SU-DHL-6 (cell line): ENCODE measurements at regions not wholly inside any gene's neighbourhood (a gene's known extent, or its start where the extent isn't known, plus 50 kb on each side); places are given as distances from the start of the nearest gene placed in this dataset.
"Not testable (repeated sequence)": the region's sequence is repeated elsewhere in the genome, so short reads cannot be mapped to it uniquely, and the experiment has no call there.

Experiments
- H2AFZ ChIP-seq: fragments of 200-600 bp; sonication (generic); 2 replicates; pipeline ENCODE4 v1.6.1; 2014; ENCODE audit warnings: low read depth, mild to moderate bottlenecking, moderate library complexity, mixed read lengths, antibody characterized with exemption, low read length; ENCODE audit not compliant: severe bottlenecking
- H3F3A ChIP-seq: fragments of 200-600 bp; shearing (Covaris generic); 2 replicates; pipeline ENCODE4 v1.6.0; 2016; ENCODE audit warnings: antibody characterized with exemption, mild to moderate bottlenecking; ENCODE audit not compliant: insufficient read depth
- H3K27ac ChIP-seq: fragments of 200-600 bp; sonication (generic); 2 replicates; pipeline ENCODE4 v1.5.1; 2016; ENCODE audit warnings: low read depth, mild to moderate bottlenecking, low read length, moderate library complexity, mixed read lengths
- H3K27me3 ChIP-seq: fragments of 200-600 bp; sonication (generic), shearing (Covaris generic); 2 replicates; pipeline ENCODE4 v1.6.0; 2014; ENCODE audit warnings: mild to moderate bottlenecking, low read length
- H3K36me3 ChIP-seq: fragments of 200-600 bp; sonication (generic); 2 replicates; pipeline ENCODE4 v1.6.1; 2014; ENCODE audit warnings: mild to moderate bottlenecking, low read length, mixed read lengths
- H3K4me2 ChIP-seq: fragments of 300-600, 200-600 bp; shearing (Covaris generic), sonication (generic); 2 replicates; pipeline ENCODE4 v1.6.0; 2014; ENCODE audit warnings: low read length, low read depth, mild to moderate bottlenecking; ENCODE audit not compliant: poor library complexity, severe bottlenecking
- H3K4me3 ChIP-seq: fragments of 200-600 bp; sonication (generic); 2 replicates; pipeline ENCODE4 v1.5.1; 2014; ENCODE audit warnings: antibody characterized with exemption, low read length, mild to moderate bottlenecking, mixed read lengths; ENCODE audit not compliant: insufficient read depth, poor library complexity, severe bottlenecking
- H3K79me2 ChIP-seq: fragments of 200-600 bp; sonication (generic); 2 replicates; pipeline ENCODE4 v1.6.1; 2014; ENCODE audit warnings: mild to moderate bottlenecking, low read length, moderate library complexity; ENCODE audit not compliant: insufficient read depth
- H3K9ac ChIP-seq: fragments of 200-600 bp; sonication (generic); 2 replicates; pipeline ENCODE4 v1.7.0; 2014; ENCODE audit warnings: mild to moderate bottlenecking, low read length
- H3K9me2 ChIP-seq: fragments of 200-600 bp; sonication (generic); replicated peaks from 2 replicates; pipeline ENCODE4 v1.6.1; 2014; ENCODE audit warnings: low read length; ENCODE audit not compliant: insufficient read depth
- H3K9me3 ChIP-seq: fragments of 200-600 bp; sonication (generic); 2 replicates; pipeline ENCODE4 v1.6.1; 2014; ENCODE audit warnings: low read length, mixed read lengths; ENCODE audit not compliant: insufficient read depth
- H4K20me1 ChIP-seq: fragments of 200-600 bp; sonication (generic); 2 replicates; pipeline ENCODE4 v1.6.1; 2014; ENCODE audit warnings: low read depth, mild to moderate bottlenecking, antibody characterized with exemption, low read length, moderate library complexity, mixed read lengths
- EZH2phosphoT487 ChIP-seq: fragments of 200-600 bp; sonication (generic), shearing (Covaris generic); conservative IDR thresholded peaks from 2 replicates; pipeline ENCODE4 v1.6.1; 2018; ENCODE audit warnings: mild to moderate bottlenecking, antibody characterized with exemption, low read length, moderate library complexity, mixed read lengths
- TF ChIP-seq, protein P1 (sequence below): fragments of 200-600 bp; sonication (generic); IDR thresholded peaks from one replicate; pipeline ENCODE4 v1.5.1; 2017; ENCODE audit warnings: antibody characterized with exemption, mild to moderate bottlenecking, low read length, moderate library complexity; ENCODE audit not compliant: insufficient read depth, poor library complexity, severe bottlenecking

DNA sequence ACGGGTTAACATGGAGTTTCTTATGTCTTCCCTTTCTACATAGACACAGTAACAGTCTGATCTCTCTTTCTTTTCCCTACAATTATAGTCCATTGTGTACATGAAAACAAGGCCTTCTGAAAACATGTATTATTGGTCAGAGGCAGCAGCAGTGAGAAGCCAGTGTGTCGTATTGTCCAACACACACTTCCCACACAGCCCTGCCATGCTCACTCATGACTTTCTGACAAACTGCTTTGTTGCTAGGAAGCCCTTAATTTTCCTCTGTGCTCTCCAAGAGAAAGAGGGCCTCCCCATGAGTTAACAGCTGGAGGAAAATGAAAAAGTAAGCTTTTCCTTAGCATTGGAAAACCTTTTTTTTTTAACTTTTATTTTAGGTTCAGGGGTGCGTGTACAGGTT is 56.4 kb upstream of the N4BP3 start:
- Histone ChIP-seq H3K4me3 (no peak overlapping the region), H3F3A (no peaks in the 10 kb centered on the region), H4K20me1 (no peaks in the 10 kb centered on the region), H3K4me2 (no peak overlapping the region), H2AFZ (no peak overlapping the region), H3K79me2 (no peaks in the 10 kb centered on the region), H3K9me3 (no peaks in the 10 kb centered on the region), H3K27ac (no peak overlapping the region), H3K36me3 (no peaks in the 10 kb centered on the region), H3K27me3 (no peaks in the 10 kb centered on the region), H3K9me2 (no peaks in the 10 kb centered on the region), H3K9ac (no peak overlapping the region)
- no peak for TF ChIP-seq EZH2phosphoT487
- TF ChIP-seq, protein P1, sequence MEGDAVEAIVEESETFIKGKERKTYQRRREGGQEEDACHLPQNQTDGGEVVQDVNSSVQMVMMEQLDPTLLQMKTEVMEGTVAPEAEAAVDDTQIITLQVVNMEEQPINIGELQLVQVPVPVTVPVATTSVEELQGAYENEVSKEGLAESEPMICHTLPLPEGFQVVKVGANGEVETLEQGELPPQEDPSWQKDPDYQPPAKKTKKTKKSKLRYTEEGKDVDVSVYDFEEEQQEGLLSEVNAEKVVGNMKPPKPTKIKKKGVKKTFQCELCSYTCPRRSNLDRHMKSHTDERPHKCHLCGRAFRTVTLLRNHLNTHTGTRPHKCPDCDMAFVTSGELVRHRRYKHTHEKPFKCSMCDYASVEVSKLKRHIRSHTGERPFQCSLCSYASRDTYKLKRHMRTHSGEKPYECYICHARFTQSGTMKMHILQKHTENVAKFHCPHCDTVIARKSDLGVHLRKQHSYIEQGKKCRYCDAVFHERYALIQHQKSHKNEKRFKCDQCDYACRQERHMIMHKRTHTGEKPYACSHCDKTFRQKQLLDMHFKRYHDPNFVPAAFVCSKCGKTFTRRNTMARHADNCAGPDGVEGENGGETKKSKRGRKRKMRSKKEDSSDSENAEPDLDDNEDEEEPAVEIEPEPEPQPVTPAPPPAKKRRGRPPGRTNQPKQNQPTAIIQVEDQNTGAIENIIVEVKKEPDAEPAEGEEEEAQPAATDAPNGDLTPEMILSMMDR = no peak

DNA sequence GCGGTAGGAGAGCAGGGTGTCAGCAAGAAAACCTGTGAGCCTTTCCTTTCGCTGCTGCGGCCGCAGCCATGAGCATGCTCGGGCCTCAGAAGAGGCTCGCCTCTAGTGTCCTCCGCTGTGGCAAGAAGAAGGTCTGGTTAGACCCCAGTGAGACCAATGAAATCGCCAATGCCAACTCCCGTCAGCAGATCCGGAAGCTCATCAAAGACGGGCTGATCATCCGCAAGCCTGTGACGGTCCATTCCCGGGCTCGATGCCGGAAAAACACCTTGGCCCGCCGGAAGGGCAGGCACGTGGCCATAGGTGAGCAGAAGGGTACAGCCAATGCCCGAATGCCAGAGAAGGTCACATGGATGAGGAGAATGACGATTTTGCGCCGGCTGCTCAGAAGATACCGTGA is 57.8 kb upstream of the N4BP3 start:
- H3K79me2 ChIP-seq, H4K20me1 ChIP-seq, H3K4me2 ChIP-seq, H3K9ac ChIP-seq, H2AFZ ChIP-seq, H3K9me2 ChIP-seq, H3F3A ChIP-seq, H3K9me3 ChIP-seq, H3K27me3 ChIP-seq, H3K27ac ChIP-seq, H3K36me3 ChIP-seq, H3K4me3 ChIP-seq: not testable (repeated sequence)

DNA sequence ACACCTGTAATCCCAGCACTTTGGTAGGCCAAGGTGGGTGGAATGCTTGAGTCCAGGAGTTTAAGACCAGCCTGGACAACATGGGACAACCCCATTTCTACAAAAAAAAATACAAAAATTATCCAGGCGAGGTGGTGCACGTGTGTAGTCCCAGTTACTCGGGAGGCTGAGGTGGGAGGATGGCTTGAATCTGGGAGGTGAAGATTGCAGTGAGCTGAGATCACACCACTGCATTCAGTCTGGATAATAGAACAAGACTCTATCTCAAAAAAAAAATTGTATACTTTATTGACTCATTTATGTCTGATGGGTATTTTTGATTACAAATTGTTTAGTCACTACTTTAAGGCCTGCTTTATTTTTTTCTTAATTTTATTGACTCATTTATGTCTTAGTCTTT is 56.0 kb upstream of the PROP1 start:
- not testable (repeated sequence) for H4K20me1 ChIP-seq, H3K27ac ChIP-seq, H3K9me3 ChIP-seq, H3K4me2 ChIP-seq, H3K9me2 ChIP-seq, H2AFZ ChIP-seq, H3K36me3 ChIP-seq, H3F3A ChIP-seq, H3K79me2 ChIP-seq, H3K9ac ChIP-seq, H3K27me3 ChIP-seq, H3K4me3 ChIP-seq

DNA sequence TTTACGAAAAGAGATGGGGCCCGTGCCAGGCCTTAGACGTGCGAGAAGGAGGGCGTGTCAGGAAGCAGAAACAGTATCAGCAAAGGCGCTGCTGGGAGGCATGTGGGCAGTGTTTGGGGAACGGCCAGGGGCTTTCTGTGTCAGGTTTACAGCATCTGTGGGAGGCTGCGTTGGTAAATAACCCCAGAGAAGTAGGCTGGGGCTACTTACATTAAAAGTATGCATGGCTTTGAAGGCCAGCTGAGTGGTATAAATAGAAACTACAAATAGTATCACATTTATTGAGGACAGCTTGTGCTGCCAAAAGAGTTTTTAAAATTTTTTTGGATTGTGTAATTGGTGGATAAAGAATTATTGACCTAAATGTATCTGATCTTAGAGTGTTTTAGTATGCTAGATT is 54.8 kb upstream of the PROP1 start:
- not testable (repeated sequence) for H4K20me1 ChIP-seq, H3K36me3 ChIP-seq, H3K4me3 ChIP-seq, H3K4me2 ChIP-seq, H2AFZ ChIP-seq, H3K27ac ChIP-seq, H3K9ac ChIP-seq, H3K27me3 ChIP-seq, H3F3A ChIP-seq, H3K79me2 ChIP-seq, H3K9me3 ChIP-seq, H3K9me2 ChIP-seq

DNA sequence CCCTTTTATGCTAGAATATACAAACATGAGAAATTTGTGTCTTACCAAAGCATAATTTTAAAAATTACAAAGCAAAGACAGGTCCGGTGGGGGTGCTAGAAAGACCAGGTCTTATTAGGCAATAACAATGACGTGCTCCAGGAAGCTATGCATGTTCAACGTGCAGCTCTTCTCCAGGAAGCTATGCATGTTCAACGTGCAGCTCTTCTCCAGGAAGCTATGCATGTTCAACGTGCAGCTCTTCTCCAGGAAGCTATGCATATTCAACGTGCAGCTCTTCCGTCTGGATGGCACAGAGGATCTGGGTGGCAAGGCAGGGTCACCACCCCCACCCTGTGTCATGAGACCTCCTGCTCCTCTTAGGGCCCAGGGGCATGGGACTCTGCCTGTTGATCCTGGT is 51.9 kb upstream of the PROP1 start:
- H3K27ac ChIP-seq, H4K20me1 ChIP-seq, H2AFZ ChIP-seq, H3K9me3 ChIP-seq, H3K27me3 ChIP-seq, H3F3A ChIP-seq, H3K36me3 ChIP-seq, H3K9me2 ChIP-seq, H3K79me2 ChIP-seq, H3K4me2 ChIP-seq, H3K4me3 ChIP-seq, H3K9ac ChIP-seq: not testable (repeated sequence)

DNA sequence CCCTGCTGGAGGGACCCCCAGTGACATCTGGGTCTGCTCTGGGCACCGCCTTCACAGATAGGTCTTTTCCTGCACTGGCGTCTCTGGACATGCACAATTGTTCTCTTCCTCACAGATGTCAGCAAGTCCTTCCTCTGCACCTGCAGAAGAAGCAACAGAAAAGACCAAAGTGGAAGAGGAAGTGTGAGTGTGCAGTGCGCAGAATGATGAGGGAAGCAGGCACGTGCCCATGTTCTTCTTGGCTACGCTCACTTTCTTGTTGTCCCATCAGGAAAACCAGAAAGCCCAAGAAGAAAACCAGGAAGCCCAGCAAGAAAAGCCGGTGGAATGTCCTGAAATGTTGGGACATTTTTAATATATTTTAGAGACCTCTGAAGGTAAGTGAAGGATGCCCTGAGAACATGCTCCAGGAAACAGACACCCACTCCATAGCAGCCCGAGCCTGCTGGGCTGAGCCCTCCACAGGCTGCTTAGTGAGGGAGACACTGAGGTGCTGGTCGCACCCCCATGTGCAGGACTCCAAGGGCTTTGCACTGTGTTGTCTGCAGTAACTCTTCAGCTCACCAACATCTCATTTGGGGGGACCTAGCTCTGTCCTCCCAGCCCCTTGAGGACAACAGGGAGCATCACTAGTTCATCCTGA is 50.8 kb upstream of the PROP1 start:
- not testable (repeated sequence) for H4K20me1 ChIP-seq, H3K9me3 ChIP-seq, H2AFZ ChIP-seq, H3F3A ChIP-seq, H3K9me2 ChIP-seq, H3K4me3 ChIP-seq, H3K27ac ChIP-seq, H3K79me2 ChIP-seq, H3K36me3 ChIP-seq, H3K27me3 ChIP-seq
- Histone ChIP-seq H3K4me2 (peak overlapping the region; percentile 44), H3K9ac (peak overlapping the region; percentile 24; the same call in 1 of the 2 replicates)

DNA sequence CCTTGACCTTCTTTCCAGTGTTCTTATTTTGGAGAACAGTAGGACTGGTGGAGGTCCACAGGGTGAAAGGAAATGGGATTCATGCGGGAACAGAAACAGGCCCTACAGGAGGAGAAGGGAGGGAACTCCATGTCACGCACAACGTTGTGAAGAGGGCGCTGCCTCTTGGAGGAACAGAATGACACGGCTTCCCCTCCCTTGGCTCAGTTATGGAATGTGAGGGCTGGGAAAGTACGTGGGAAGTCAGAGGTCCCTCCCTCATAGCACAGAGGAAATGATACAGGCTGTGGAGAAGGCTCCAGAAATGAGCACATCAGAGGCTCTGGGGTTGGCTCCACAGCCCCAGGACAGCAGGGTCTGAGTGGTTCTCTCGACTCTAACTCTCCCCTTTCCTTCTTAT is 49.9 kb upstream of the PROP1 start:
- H3F3A ChIP-seq, H3K9me3 ChIP-seq: not testable (repeated sequence)

More for the DNA sequence above, 49.9 kb upstream of the PROP1 start:
- H3K4me3 ChIP-seq, H3K27me3 ChIP-seq, H3K27ac ChIP-seq, H3K4me2 ChIP-seq, H3K9ac ChIP-seq, H3K9me2 ChIP-seq, H3K36me3 ChIP-seq, H3K79me2 ChIP-seq, H4K20me1 ChIP-seq, H2AFZ ChIP-seq: not testable (repeated sequence)
